PC-9 (cell line): ENCODE measurements at regions not wholly inside any gene's neighbourhood (a gene's known extent, or its start where the extent isn't known, plus 50 kb on each side); places are given as distances from the start of the nearest gene placed in this dataset.

ENCODE experiments used
- BruUV-seq: library from RNA; stranded (reverse); fragments of 400-500 nt; replicated peaks from 2 replicates; lab custom pipeline; 2021; lab: Mats Ljungman, UMichigan
- CTCF ChIA-PET: fragments of 300-600 bp; sonication (Branson Sonifier 250); formaldehyde crosslinking; loops from one replicate; lab custom pipeline; 2022; ENCODE audit warnings: antibody characterized with exemption; lab: Charles Lee
- POLR2A ChIA-PET: fragments of 300-600 bp; sonication (Branson Sonifier 250); formaldehyde crosslinking; loops from one replicate; lab custom pipeline; 2022; ENCODE audit warnings: antibody characterized with exemption; ENCODE audit not compliant: unreplicated experiment; lab: Charles Lee
- DNase-seq, 2 experiments: peaks; one replicate each; pipeline versions ENCODE4 v3.0.0 to v3.0.0-alpha.2; 2015 to 2022; ENCODE audit warnings: mixed read lengths in 1 of 2
- H2AFZ ChIP-seq: fragments of 200-600 bp; sonication (generic); 2 replicates; pipeline ENCODE4 v1.8.1; 2017; ENCODE audit warnings: antibody characterized with exemption
- H3F3A ChIP-seq: fragments of 200-600 bp; sonication (generic); 2 replicates; pipeline ENCODE4 v1.8.1; 2017; ENCODE audit warnings: antibody characterized with exemption, mild to moderate bottlenecking, low read depth; ENCODE audit not compliant: insufficient read depth
- H3K27ac ChIP-seq: fragments of 200-600 bp; sonication (generic); 2 replicates; pipeline ENCODE4 v1.6.1; 2016; ENCODE audit warnings: mixed run types
- H3K27me3 ChIP-seq: fragments of 200-600 bp; sonication (generic); 2 replicates; pipeline ENCODE4 v1.6.1; 2016; ENCODE audit warnings: low read depth, mixed run types; ENCODE audit not compliant: insufficient read depth
- H3K36me3 ChIP-seq: fragments of 200-600 bp; sonication (generic); 2 replicates; pipeline ENCODE4 v1.6.1; 2016; ENCODE audit warnings: low read depth, mixed run types
- H3K4me1 ChIP-seq: fragments of 200-600 bp; sonication (generic); replicated peaks from 2 replicates; pipeline ENCODE4 v1.6.1; 2016; ENCODE audit warnings: mixed run types; ENCODE audit not compliant: insufficient read depth
- H3K4me2 ChIP-seq: fragments of 200-600 bp; sonication (generic); 2 replicates; pipeline ENCODE4 v1.6.1; 2017; ENCODE audit warnings: mixed run types
- H3K4me3 ChIP-seq: fragments of 200-600 bp; sonication (generic); 2 replicates; pipeline ENCODE4 v1.6.1; 2016; ENCODE audit warnings: mixed run types
- H3K79me2 ChIP-seq: fragments of 200-600 bp; sonication (generic); 2 replicates; pipeline ENCODE4 v1.6.1; 2017; ENCODE audit warnings: low read depth, mixed run types
- H3K9me2 ChIP-seq: fragments of 200-600 bp; sonication (generic); 2 replicates; pipeline ENCODE4 v1.8.1; 2017; ENCODE audit warnings: mild to moderate bottlenecking; ENCODE audit not compliant: insufficient read depth
- H3K9me3 ChIP-seq: fragments of 200-600 bp; sonication (generic); 2 replicates; pipeline ENCODE4 v1.8.1; 2016; ENCODE audit warnings: low read depth; ENCODE audit not compliant: insufficient read depth
- H4K20me1 ChIP-seq: fragments of 200-600 bp; sonication (generic); 2 replicates; pipeline ENCODE4 v1.8.1; 2017; ENCODE audit not compliant: insufficient read depth
- EZH2 ChIP-seq: fragments of 200-600 bp; sonication (generic); IDR thresholded peaks from 2 replicates; pipeline ENCODE4 v1.8.0; 2017; ENCODE audit warnings: antibody characterized with exemption, low read depth
- intact Hi-C: fragments of 100-400 bp; cut with micrococcal nuclease; formaldehyde crosslinking; loops from one replicate; pipeline ENCODE4 v1.10.0; 2022; ENCODE audit not compliant: unreplicated experiment
- TF ChIP-seq, protein P1 (sequence below): fragments of 200-600 bp; sonication (generic); conservative IDR thresholded peaks from 2 replicates; pipeline ENCODE4 v1.6.1; 2017; ENCODE audit warnings: mixed run types, antibody characterized with exemption, mild to moderate bottlenecking, moderate library complexity

DNA sequence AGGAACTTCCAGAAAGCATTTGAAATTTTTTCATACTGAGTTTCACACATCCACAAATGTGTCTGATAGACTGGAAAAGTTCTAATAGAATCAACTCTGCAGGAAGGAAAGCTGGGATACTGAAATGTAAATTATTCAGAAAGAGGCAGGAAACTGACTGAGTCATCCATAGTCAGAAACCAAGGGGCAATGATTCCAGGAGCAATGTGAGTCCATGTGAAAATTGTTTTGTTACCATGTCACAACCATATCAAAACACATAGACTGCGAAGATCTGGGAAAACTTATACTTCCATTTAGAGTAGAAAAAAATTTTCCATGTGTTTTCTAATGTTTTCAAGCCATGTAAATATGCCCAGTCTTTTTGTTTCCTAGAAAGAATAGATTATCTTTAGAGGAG is 142.3 kb upstream of the TMPRSS15 start:
- no TSS peak for BruUV-seq
- H4K20me1 ChIP-seq = no peaks in the 10 kb centered on the region
- no peaks in the 10 kb centered on the region for H3K4me1 ChIP-seq
- ChIA-PET POLR2A (no interaction called here), CTCF (no interaction called here)
- no peak overlapping the region for H3K4me3 ChIP-seq
- no peak overlapping the region for H3K4me2 ChIP-seq
- H3K9me3 ChIP-seq = no peaks in the 10 kb centered on the region
- intact Hi-C loops = no loop called here
- TF ChIP-seq, protein P1, sequence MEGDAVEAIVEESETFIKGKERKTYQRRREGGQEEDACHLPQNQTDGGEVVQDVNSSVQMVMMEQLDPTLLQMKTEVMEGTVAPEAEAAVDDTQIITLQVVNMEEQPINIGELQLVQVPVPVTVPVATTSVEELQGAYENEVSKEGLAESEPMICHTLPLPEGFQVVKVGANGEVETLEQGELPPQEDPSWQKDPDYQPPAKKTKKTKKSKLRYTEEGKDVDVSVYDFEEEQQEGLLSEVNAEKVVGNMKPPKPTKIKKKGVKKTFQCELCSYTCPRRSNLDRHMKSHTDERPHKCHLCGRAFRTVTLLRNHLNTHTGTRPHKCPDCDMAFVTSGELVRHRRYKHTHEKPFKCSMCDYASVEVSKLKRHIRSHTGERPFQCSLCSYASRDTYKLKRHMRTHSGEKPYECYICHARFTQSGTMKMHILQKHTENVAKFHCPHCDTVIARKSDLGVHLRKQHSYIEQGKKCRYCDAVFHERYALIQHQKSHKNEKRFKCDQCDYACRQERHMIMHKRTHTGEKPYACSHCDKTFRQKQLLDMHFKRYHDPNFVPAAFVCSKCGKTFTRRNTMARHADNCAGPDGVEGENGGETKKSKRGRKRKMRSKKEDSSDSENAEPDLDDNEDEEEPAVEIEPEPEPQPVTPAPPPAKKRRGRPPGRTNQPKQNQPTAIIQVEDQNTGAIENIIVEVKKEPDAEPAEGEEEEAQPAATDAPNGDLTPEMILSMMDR = no peak
- no peak for TF ChIP-seq EZH2
- H3F3A ChIP-seq = no peaks in the 10 kb centered on the region
- no peak for DNase-seq
- H3K79me2 ChIP-seq = no peaks in the 10 kb centered on the region
- no peaks in the 10 kb centered on the region for H3K36me3 ChIP-seq
- no peaks in the 10 kb centered on the region for H3K27me3 ChIP-seq
- no peak overlapping the region for H3K27ac ChIP-seq
- H3K9me2 ChIP-seq = no peaks in the 10 kb centered on the region
- no peak overlapping the region for H2AFZ ChIP-seq

DNA sequence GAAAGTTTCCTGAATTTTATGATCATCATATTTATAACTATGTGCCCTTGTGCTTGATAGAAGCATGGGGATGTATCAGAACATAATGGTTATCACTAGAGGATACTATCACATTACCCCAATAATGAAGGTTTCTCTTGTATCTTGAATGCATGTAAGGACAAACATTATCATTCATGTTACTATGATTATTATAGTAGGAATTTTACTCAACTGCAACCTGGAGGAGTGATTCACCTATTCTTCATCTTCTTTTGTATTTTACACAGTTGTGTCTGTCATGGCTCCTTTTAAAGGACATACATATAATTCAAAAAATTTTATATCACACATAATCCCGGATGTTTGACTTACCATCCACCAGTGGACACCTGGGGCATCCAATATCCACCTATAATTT is 143.8 kb upstream of the TMPRSS15 start:
- no peaks in the 10 kb centered on the region for H3K4me1 ChIP-seq
- H3K9me2 ChIP-seq = no peaks in the 10 kb centered on the region
- no peak overlapping the region for H2AFZ ChIP-seq
- H3K4me2 ChIP-seq = no peak overlapping the region
- no peaks in the 10 kb centered on the region for H4K20me1 ChIP-seq
- no peak for DNase-seq
- no peak overlapping the region for H3K27ac ChIP-seq
- H3F3A ChIP-seq = no peaks in the 10 kb centered on the region
- no peak for TF ChIP-seq EZH2
- TF ChIP-seq, protein P1 = no peak
- no peaks in the 10 kb centered on the region for H3K36me3 ChIP-seq
- no peak overlapping the region for H3K4me3 ChIP-seq
- no peaks in the 10 kb centered on the region for H3K27me3 ChIP-seq
- no peaks in the 10 kb centered on the region for H3K9me3 ChIP-seq
- POLR2A ChIA-PET = no interaction called here
- no TSS peak for BruUV-seq
- CTCF ChIA-PET = no interaction called here
- no peaks in the 10 kb centered on the region for H3K79me2 ChIP-seq
- intact Hi-C loops = no loop called here

DNA sequence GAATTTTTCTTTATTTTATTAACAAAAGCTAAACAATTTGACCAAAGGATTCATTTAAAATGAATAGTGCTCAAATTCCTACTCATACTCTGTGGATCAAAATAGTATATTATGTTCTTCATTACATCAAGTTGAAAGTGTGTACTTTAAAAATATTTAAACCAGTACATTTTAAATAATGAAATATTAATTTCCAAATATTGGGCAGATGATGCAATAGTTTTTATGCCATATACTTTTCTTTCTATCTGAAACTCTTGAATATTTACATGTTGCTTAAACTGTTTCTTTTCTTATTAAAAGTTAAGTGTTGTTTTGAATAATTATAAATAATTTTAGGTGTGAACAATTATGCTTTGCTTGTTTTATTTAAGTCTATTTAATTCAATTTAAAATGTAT is 144.7 kb upstream of the TMPRSS15 start:
- H3K4me1 ChIP-seq = no peaks in the 10 kb centered on the region
- H3F3A ChIP-seq = no peaks in the 10 kb centered on the region
- intact Hi-C loops = no loop called here
- H3K79me2 ChIP-seq = no peaks in the 10 kb centered on the region
- no peak for DNase-seq
- no peaks in the 10 kb centered on the region for H3K36me3 ChIP-seq
- H3K27ac ChIP-seq = no peak overlapping the region
- H2AFZ ChIP-seq = no peak overlapping the region
- CTCF ChIA-PET = no interaction called here
- TF ChIP-seq, protein P1 = no peak
- no peak for TF ChIP-seq EZH2
- H3K9me3 ChIP-seq = no peaks in the 10 kb centered on the region
- H3K27me3 ChIP-seq = no peaks in the 10 kb centered on the region
- H3K4me2 ChIP-seq = no peak overlapping the region
- no peaks in the 10 kb centered on the region for H4K20me1 ChIP-seq
- H3K4me3 ChIP-seq = no peak overlapping the region
- POLR2A ChIA-PET = no interaction called here
- H3K9me2 ChIP-seq = no peaks in the 10 kb centered on the region
- no TSS peak for BruUV-seq
